ENCODE measurements at regions not wholly inside any gene's neighbourhood (a gene's known extent, or its start where the extent isn't known, plus 50 kb on each side); places are given as distances from the start of the nearest gene placed in this dataset.
"Not testable (repeated sequence)": the region's sequence is repeated elsewhere in the genome, so short reads cannot be mapped to it uniquely, and the experiment has no call there.

DNA sequence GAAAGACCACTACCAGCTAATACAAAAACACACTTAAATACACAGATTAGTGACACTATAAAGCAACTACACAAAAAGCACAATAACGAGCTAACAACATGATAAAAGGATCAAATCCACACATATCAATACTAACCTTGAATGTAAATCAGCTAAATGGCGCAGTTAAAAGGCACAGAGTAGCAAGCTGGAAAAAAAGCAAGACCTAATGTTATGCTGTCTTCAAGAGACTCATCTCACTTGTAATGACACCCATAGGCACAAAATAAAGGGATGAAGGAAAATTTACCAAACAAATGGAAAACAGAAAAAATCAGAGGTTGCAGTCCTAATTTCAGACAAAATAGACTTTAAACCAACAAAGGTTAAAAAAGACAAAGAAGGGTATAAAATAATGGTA, 86.3 kb downstream of the NUS1 start:
- no peak for DNase-seq

DNA sequence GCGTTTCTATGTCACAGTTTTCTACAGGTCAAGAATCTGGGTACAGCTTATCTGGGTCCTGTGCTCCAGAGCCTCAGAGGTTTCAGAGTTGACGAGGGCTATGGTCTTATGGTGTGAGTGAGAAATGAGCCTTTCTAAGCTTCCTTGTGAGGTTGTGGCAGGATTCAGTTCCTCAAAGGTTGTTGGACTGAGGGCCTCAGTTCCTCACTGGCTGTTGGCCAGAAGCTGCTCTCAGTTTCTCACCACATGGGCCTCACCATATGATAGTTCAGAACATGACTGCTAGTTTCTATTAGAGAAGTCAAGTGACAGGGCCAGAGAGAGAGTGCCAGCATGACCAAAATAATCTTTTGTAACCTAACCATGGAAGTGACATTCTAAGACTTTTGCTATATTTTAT, 96.1 kb downstream of the NUS1 start:
- no peak for DNase-seq

DNA sequence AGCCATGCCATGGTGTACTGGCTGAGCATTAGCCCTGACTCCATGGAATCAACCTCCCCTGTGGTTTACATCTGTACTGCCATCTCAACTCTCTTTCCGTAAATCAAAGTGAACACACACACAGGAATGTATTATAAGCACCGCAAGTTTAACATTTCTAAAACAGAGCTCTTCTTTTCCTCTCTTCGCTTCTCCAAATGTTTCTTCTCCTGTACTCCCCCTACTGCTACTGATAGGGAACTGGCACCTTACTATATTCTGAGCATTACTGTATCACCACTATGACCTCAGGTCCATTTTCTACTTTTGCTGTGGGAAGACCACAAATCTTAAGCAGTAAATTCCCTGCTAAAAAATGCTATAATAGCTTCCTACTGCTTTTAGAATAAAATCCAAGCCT, 101.2 kb downstream of the NUS1 start:
- DNase-seq = no peak

DNA sequence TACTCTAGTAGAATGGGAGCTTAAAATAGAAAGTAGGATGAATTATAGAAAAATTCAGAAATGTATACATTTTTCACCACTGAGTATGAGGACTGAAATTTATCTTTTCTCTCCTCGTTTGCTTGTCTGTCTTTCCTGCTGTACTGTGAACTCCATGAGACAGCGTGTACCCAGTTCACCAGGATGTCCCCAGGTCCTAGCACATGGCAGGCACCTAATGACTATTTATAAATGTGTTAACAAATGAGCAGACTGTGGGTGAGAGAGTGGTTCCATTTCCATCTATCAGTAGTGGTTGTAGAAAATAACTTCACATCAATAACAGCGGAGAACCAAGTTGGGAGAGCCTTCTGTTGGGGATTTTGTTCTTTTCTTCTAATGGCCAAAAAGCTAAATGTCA, 106.3 kb downstream of the NUS1 start:
- DNase-seq = no peak

DNA sequence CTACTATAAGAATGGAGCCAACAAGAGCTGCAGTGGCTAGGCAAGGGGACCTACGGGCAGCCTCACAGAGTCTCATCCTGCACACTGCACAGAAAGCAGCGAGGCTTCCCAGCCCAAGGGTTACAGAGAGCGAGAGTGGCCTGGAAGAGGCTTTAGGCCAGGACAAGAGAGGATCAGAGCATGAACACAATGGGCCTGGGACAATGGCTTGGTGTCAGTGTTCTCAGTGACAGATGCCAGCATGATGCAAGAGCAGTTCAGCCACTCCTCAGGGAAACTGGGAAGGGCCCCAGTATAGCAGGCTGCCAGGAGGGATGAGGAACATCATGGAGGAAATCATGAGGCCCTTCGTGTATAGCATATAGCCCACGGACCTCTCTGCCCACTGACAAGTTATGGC, 108.0 kb downstream of the NUS1 start:
- DNase-seq = no peak

DNA sequence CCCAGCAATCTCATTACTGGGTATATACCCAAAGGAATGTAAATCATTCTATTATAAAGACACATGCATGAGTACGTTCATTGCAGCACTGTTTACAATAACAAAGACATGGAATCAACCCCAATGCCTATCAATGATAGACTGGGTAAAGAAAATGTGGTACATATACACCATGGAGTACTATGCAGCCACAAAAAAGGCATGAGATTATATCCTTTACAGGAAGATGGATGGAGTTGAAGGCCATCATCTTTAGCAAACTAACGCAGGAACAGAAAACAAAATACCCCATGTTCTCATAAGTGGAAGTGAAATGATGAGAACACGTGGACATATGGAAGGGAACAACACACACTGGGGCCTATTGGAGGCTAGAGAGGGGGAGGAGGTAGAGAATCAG, 115.7 kb downstream of the NUS1 start:
- DNase-seq = no peak

DNA sequence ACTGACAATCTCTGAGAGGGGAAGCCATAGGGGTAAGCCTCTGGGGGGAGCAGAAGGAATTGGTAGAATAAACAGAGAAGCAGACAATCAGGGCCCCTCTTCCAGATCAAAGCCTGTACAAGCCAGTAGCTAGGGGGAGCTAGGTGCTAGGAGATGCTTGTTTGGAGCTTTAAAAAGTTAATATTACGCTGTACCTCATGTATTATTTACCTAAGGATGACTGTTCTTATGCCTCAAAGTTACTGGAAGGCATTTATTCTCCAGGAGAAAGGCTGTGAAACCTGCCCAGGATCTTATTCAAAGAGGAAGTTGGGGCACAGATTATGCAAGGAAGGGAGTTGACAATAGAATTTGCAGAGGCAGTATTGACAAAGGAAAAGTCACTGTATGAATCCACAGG, 111.8 kb upstream of the SLC35F1 start:
- peak; percentile 7 for DNase-seq

DNA sequence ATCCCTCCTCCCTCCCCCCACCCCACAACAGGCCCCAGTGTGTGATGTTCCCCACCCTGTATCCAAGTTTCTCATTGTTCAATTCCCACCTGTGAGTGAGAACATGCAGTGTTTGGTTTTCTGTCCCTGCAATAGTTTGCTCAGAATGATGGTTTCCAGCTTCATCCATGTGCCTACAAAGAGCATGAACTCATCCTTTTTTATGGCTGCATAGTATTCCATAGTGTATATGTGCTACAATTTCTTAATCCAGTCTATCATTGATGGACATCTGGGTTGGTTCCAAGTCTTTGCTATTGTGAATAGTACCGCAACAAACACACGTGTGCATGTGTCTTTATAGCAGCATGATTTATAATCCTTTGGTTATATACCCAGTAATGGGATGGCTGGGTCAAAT, 108.2 kb upstream of the SLC35F1 start:
- not testable (repeated sequence) for DNase-seq

DNA sequence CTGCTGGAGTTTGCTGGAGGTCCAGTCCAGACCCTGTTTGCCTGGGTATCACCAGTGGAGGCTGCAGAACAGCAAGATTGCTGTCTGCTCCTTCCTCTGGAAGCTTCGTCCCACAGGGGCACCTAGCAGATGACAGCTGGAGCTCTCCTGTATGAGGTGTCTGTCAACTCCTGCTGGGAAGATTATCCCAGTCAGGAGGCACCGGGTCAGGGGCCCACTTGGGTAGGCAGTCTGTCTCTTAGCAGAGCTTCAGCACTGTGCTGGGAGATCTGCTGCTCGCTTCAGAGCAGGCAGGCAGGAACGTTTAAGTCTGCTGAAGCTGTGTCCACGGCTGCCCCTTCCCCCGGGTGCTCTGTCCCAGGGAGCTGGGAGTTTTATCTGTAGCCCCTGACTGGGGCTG, 96.8 kb upstream of the SLC35F1 start:
- DNase-seq = no peak

DNA sequence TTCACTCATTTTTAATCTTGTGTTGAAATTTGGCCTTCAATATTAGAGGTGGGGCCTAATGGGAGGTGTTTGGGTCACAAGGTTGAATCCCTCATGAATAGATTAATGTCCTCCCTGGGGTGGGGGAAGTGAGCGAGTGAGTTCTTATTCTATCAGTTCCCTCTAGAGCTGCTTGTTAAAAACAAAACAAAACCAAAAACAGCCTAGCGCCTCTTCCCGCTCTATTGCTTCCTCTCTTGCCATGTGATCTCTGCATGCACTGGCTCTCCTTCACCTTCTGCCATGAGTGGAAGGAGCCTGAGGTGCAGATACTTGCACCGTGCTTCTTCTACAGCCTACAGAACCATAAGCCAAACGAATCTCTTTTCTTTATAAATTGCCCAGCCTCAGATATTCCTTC, 89.6 kb upstream of the SLC35F1 start:
- no peak for DNase-seq

DNA sequence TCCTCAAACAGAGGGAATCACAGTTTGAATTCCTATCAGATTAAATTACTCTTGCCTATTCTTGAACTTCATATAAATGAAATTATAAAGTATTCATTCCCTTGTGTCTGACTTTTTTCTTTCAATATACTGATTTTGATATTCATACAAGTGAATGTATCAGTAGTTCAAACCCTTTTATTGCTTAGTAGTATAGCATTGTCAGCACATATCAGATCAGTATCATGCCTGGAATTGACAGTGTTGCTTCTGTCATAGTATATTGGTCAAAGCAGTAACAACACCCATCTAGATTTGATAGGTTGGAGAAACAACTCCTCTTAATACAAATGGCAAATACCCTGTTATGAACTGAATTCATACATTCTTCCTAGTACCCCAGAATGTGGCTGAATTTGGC, 89.1 kb upstream of the SLC35F1 start:
- DNase-seq = no peak

DNA sequence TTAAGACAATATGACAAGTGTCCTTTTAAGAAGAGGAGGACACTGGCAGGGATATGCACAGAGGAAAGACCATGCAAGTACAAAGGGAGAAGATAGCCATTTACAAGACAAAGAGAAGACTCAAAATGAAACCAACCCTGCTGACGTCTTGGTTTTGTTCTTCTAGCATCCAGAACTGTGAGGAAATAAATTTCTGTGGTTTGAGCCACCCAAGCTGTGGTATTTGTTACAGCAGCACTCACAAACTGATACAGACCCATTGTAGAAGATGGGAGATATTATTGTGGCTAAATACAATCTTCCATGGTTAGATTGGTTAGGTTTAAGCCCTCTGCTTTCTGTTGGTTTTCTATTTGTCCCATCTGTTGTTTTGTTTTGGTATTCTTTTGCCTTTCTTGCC, 88.6 kb upstream of the SLC35F1 start:
- no peak for DNase-seq

DNA sequence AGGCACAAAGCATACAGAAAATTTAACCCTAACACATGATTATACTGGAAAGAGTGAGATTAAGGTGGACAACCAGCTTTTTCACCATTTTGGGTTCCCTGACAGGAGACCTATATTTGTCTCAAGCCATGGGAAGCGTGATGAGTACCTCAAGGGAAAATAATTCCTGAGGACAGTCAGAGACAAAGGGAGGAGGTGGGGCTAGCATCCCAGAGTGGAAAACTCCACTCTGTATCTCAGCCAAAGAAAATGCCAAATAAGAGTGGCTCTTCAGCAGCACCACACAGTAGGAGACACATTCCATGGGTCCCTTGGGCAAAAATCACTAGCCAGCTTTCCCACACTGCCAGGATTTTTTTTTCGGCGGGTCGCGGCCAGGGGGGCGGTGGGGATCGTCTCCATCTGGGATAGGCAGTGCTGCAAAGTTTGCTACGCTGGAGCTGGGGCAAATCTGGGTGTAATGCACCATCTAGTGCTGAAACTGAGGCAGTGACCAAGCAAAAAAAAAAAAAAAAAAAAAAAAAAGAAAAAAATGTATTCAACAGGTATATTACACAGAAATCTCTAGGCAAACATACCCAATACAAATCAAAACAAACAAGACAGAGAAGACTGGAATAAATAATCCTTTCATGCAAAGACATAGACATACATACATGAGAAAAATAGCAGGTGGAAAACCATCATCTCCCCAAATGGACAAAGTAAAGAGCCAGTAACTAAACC, 77.3 kb upstream of the SLC35F1 start:
- peak; percentile 11 for DNase-seq

DNA sequence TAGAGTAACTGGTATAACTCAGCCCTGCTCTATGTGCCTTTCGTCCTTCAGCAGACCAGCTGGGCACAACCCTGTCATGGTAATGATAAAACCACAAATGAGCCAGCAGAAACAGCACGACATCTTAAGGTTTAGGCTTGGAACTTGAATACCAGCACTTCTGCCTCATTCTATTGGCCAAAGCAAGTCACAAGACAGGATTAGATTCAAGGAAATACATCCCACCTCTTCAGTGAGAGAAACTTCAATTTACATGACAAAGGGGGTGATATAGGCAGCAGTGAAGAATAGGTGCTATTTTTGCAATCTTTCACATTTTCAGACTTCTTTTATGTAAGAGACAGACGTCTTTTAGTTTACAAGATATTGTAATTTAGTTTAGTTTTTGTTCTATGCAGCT, 69.8 kb upstream of the SLC35F1 start:
- no peak for DNase-seq

DNA sequence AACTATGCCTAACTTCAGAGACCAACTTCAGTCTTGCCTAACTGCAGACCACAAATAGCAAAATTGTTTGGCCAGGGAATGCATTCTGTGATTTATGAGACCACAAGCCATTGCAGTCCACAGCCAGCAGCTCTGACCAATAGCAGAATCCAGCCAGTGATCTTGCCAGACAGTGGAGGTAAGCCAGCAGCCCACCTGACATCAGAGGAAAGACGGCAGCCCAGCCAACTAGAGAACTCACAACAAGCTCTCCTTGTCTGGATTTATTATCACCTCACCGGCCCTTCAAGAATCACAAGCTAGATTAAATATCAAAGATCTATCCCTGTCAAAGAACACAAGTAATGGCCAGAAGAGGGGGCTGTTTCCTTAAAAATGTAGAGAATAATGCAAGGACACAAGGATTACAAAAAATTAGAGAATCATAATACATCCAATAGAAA, 66.5 kb upstream of the SLC35F1 start:
- DNase-seq = peak; percentile 17

DNA sequence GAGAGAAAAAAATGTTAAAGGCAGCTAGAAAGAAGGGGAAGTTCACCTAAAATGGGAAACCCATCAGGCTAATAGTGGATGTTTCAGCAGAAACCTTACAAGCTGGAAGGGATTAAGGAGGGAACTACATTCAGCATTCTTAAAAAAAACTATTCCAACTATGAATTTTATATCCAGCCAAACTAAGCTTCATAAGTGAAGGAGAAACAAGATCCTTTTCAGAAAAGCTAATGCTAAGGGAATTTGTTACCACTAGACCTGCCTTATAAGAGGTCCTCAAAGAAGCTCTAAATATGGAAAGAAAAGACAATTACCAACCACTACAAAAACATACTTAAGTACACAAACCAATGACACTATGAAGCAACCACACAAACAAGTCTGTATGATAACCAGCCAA, 59.2 kb upstream of the SLC35F1 start:
- no peak for DNase-seq

DNA sequence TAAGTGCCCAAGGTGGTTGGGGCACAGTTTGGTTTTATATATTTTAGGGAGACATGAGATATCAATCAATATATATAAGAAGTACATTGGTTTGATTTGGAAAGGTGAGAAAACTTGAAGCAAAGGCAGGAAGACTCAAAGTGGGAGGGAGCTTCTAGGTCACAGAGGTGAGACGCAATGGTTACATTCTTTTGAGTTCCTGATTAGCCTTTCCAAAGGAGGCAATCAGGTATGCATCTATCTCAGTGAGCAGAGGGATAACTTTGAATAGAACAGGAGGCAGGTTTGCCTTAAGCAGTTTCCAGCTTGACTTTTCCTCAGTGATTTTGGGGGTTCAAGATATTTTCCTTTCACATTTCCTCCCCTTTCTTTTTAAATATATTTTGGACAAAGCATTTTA, 58.0 kb upstream of the SLC35F1 start:
- DNase-seq = no peak

Data from tongue (tissue), 1 donor.